Body of pancreas (tissue), 4 donors: ENCODE measurements at regions not wholly inside any gene's neighbourhood (a gene's known extent, or its start where the extent isn't known, plus 50 kb on each side); places are given as distances from the start of the nearest gene placed in this dataset.

Source experiments
- POLR2A ChIP-seq, 3 donors: fragments of 450-650 bp; IDR thresholded peaks; one replicate each; pipeline ENCODE4 v1.6.1; 2016; ENCODE audit warnings: antibody characterized with exemption in 3 of 3, mild to moderate bottlenecking in 2 of 3
- TF ChIP-seq, protein P1 (sequence below), 7 experiments: fragments of 450-650 bp in 4 of 7; fragments of 200-600 bp in 3 of 7; sonication (generic) in 3 of 7; IDR thresholded peaks; one replicate each; pipeline ENCODE4 v1.5.1; 2016 to 2019; ENCODE audit warnings: antibody characterized with exemption in 7 of 7

DNA sequence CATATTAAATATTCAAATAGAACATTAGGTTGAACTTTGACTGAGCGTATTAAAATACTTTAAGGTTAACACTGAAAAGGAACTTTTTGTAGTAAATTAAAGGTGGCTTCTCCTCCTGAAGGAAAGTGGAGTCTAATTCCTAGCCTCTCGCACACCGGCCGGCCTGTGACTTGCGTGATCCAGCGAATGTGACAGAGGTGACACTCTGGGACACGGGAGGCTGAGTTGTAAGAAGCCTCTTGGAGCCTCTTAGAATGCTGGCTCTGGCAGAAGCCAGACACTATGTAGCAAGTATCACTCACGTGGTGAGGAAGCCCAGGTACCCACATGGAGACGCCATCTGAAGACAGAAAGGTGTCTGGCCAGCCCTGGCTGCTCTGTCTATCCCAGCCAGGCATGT lies 64.9 kb upstream of the NSMCE3 start:
- TF ChIP-seq, protein P1, sequence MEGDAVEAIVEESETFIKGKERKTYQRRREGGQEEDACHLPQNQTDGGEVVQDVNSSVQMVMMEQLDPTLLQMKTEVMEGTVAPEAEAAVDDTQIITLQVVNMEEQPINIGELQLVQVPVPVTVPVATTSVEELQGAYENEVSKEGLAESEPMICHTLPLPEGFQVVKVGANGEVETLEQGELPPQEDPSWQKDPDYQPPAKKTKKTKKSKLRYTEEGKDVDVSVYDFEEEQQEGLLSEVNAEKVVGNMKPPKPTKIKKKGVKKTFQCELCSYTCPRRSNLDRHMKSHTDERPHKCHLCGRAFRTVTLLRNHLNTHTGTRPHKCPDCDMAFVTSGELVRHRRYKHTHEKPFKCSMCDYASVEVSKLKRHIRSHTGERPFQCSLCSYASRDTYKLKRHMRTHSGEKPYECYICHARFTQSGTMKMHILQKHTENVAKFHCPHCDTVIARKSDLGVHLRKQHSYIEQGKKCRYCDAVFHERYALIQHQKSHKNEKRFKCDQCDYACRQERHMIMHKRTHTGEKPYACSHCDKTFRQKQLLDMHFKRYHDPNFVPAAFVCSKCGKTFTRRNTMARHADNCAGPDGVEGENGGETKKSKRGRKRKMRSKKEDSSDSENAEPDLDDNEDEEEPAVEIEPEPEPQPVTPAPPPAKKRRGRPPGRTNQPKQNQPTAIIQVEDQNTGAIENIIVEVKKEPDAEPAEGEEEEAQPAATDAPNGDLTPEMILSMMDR (IDR thresholded peaks at IDR 0.05) = no peak
- no peak for TF ChIP-seq POLR2A (IDR thresholded peaks at IDR 0.05)
